ENCODE measurements at regions not wholly inside any gene's neighbourhood (a gene's known extent, or its start where the extent isn't known, plus 50 kb on each side); places are given as distances from the start of the nearest gene placed in this dataset.
"Not testable (repeated sequence)": the region's sequence is repeated elsewhere in the genome, so short reads cannot be mapped to it uniquely, and the experiment has no call there.

DNA sequence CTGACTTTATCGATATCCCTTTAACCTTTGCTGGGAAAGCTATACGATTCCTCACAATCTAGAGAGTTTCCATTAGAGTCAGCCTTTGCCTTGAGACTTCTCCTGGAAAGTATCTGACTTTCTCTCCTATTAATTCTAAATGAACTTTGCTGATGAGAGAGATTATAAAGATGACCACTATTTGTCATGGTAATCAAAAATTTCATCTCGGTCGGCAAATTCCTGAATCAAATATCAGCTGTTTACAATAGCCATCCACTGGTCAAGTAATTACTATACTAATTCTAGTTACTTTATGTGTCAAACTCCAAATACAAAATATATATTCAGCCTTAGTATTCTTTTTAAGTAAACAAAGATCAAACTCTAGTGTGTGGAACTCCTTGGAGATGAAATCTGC, 164.4 kb upstream of the ITGA1 start:
- no peak for DNase-seq

DNA sequence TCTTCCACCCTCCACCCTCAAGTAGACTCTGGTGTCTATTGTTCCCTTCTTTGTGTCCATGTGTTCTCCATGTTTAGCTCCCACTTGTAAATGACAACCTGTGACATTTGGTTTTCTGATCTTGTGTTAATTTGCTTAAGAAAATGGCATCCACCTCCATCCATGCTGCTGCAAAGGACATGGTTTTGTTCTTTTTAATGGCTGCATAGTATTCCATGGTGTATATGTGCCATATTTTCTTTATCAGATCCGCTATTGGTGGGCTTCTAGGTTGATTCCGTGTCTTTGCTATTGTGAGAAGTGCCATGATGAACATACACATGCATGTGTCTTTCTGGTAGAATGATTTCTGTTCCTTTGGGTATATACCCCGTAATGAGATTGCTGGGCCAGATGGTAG, 163.4 kb upstream of the ITGA1 start:
- no peak for DNase-seq

DNA sequence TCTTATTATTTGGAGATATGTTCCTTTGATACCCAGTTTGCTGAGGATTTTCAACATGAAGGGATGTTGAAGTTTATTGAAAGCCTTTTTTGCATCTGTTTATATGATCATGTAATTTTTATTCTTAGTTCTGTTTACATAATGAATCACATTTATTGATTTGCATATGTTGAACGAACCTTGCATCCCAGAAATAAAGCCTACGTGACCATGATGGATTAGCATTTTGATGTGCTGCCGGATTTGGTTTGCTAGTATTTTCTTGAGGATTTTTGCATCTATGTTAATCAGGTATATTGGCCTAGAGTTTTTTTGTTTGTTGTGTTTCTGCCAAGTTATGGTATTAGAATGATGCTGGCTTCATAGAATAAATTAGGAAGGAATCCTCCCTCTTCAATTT, 161.4 kb upstream of the ITGA1 start:
- DNase-seq = no peak

GRCh38 chr5:52627740-52628139, 160.0 kb upstream of the ITGA1 start:
- no peak for DNase-seq

DNA sequence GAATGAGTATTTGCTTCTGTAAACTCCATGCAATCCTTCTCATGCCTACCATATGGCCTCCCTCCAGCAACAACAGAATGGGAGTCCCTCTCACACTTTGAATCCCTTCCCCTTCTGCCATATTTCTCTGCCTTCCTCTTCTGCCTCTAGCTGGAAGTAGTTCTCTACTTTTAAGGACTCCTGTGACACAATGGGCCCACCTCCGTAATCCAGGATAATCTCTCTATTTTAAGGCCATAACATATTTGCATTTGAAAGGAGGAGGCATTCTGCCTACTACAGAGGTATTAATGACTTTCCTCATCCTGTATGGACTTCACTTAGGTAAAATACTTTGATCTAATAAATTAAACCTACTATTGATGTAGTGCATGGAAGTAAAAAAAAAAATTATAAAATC, 155.4 kb upstream of the ITGA1 start:
- DNase-seq = no peak

DNA sequence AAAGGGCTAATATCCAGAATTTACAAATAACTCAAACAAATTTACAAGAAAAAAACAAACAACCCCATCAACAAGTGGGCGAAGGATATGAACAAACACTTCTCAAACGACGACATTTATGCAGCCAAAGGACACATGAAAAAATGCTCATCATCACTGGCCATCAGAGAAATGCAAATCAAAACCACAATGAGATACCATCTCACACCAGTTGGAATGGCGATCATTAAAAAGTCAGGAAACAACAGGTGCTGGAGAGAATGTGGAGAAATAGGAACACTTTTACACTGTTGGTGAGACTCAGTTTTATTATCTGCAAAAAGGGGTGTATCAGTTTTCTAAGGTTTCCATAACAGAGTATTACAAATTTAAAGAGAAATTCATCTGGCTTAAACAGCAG, 153.5 kb upstream of the ITGA1 start:
- not testable (repeated sequence) for DNase-seq

GRCh38 chr5:52638732-52639131, 149.0 kb upstream of the ITGA1 start:
- DNase-seq = no peak

- DNase-seq = no peak
Measured at GRCh38 chr5:52648726-52649125, 139.0 kb upstream of the ITGA1 start.

GRCh38 chr5:52655163-52655562, 132.6 kb upstream of the ITGA1 start:
- DNase-seq = no peak

GRCh38 chr5:52656569-52657246, 131.0 kb upstream of the ITGA1 start:
- no peak for DNase-seq

DNA sequence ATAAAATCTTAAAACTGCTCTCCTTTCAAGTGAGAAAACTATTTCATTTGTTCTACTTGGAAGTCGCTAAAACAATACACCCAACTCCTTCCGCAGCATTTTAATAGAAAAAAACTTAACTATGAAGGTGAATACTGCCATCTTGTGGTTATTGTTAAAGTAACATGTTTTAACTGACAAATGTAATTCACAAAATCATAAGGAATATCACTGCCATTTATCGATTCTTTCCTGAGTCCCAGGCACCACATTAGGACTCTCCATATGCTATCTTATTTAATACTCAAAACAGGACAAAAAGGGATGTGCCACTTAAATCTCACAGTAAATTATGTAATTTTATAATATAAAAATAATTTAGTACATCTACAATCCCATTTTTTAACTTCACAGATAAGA, 130.5 kb upstream of the ITGA1 start:
- DNase-seq = peak in 1 of 2 donors; percentile 24

DNA sequence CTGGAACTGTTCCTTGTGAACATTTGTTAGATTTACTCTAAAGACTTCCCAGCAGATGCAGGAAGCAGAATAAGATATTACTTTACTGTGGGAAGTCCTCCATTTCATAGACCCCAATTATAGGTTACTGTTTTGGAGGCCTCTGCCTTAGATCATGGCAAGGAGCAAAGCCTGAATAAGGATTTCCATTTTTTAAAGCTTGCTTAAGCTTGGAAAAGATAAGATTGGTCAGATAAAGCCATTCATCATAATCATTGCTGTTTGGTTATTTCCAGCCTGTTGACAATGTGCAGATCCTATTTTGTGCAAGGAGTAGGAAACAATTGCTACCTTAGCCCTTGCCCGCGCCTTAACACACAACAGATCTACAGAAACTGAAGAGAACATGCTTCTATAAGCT, 129.5 kb upstream of the ITGA1 start:
- DNase-seq = no peak

GRCh38 chr5:52660621-52661020, 127.1 kb upstream of the ITGA1 start:
- no peak for DNase-seq

GRCh38 chr5:52661903-52662595, 125.7 kb upstream of the ITGA1 start:
- DNase-seq = no peak

DNA sequence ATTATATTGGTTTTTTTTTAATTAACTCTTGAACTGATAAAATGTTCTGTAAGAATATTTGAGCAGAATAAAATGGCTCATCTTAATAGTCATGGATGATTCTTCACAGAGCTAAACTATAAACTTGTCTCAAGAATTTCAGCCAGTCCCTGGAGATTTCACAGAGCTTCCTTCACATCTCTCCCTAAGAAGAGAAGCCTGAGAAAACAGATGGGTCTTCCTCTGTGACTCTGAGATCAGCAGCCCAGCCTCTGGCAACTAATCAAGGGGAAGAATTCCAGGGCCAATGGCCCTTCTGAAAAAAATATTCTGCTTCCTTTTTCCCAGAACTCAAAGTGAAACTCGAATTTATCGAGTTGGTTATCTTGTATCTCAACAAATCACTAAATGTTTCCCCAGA, 122.2 kb upstream of the ITGA1 start:
- no peak for DNase-seq

- DNase-seq = no peak
Measured at GRCh38 chr5:52668139-52668538, 119.6 kb upstream of the ITGA1 start.

- no peak for DNase-seq
Measured at GRCh38 chr5:52668544-52669185, 119.1 kb upstream of the ITGA1 start.

DNA sequence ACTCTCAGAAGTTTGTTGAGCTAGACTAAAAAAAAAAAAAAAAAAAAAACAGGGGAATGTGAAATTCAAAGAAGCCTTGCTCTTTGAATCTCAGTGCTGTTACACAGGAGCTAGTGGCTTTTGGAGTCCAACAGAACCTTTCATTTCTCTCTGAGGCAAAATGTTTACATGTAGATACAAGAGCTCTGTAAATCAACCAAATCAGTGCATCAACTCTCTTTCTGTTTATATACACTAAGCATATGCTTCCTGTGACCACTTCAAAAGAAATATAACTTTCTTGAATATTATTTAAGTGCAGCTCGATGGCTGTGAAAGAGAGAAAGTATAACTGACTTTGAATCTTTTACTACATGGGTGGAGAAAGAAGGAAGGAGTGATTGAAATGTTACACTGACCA, 115.3 kb upstream of the ITGA1 start:
- no peak for DNase-seq

DNA sequence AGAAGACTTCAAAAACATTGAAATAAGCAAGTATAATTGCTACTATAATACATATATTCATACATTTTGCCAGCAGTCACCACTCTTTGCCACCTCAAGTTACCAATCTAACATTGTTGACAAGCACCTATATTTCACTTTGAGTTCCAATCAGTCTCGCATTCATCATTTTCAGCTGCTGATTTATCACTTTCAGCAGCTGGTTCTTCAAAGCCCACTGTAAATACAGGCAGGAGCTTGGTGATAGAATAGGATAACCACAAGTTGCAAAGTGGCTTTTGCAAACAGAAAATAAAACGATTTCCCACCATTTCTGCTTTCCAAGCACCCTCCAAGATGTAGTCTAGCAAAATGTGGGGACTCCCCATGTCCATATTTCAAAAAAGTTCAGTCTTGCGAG, 114.2 kb upstream of the ITGA1 start:
- no peak for DNase-seq

GRCh38 chr5:52674815-52675545, 112.7 kb upstream of the ITGA1 start:
- DNase-seq = no peak

DNA sequence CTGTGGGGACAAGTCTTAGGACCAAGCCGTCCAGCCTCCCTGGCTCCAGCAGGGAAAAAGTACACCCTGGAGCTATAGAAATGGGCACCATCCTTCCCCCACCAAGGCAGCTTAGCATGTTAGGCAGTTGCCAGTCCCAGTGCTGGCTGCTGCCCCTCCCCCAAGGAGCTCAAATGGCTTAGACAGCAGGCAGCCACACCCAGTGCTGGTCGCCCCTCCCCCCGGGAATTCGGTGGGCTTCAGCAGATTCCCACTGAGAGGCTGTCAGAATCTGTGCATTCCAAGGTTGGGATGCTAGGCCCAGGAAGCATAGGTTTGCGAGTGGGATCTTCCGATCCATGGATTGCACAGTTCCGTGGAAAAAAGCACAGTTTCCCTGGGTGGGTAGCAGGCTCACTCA, 105.2 kb upstream of the ITGA1 start:
- DNase-seq = no peak

- DNase-seq = no peak
Measured at GRCh38 chr5:52684051-52684450, 103.7 kb upstream of the ITGA1 start.

GRCh38 chr5:52685566-52685965, 102.2 kb upstream of the ITGA1 start:
- no peak for DNase-seq

DNA sequence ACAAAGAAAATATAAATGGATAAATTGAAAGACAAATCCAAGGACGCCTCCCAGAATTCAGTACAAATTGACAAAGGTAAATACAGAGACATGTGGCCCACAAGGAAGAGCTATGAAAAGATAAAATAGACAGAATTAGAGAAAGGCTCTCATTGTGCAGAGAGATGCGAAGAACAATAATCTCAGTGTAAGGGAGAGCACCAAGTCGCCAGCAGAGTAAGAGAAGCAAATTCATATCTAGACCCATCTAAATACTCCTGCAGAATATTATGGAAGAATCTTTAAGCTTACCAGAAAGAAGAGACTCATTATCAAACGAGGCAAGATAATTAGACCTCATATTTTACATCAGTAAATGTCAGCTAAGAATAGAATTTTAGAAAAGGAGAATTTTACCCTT, 101.7 kb upstream of the ITGA1 start:
- DNase-seq = no peak

Data from bone marrow (tissue), 2 donors.